GM18498 (cell line): ENCODE measurements at regions not wholly inside any gene's neighbourhood (a gene's known extent, or its start where the extent isn't known, plus 50 kb on each side); places are given as distances from the start of the nearest gene placed in this dataset.
"Not testable (repeated sequence)": the region's sequence is repeated elsewhere in the genome, so short reads cannot be mapped to it uniquely, and the experiment has no call there.

ENCODE experiments used
- ATAC-seq: cut with Tn5 transposase; IDR thresholded peaks from one replicate; pipeline ENCODE4 v1.9.1; 2021; ENCODE audit warnings: mild to moderate bottlenecking, moderate library complexity; ENCODE audit not compliant: unreplicated experiment

GRCh38 chr2:64932371-64933216 is 56.6 kb upstream of the SLC1A4 start:
- peak; percentile 88 for ATAC-seq

GRCh38 chr2:64934530-64934929 is 54.7 kb upstream of the SLC1A4 start:
- ATAC-seq = no peak

- no peak for ATAC-seq
These were observed 52.4 kb upstream of the SLC1A4 start for GRCh38 chr2:64936809-64937208.

- not testable (repeated sequence) for ATAC-seq
These were observed 51.9 kb upstream of the SLC1A4 start for GRCh38 chr2:64937314-64937686.

GRCh38 chr2:64937687-64938491 is 51.3 kb upstream of the SLC1A4 start:
- ATAC-seq = peak; percentile 66

GRCh38 chr2:64938607-64939285 is 50.5 kb upstream of the SLC1A4 start:
- no peak for ATAC-seq

GRCh38 chr2:64939332-64939917 is 49.8 kb upstream of the SLC1A4 start:
- ATAC-seq = peak; percentile 50
